ENCODE measurements at regions not wholly inside any gene's neighbourhood (a gene's known extent, or its start where the extent isn't known, plus 50 kb on each side); places are given as distances from the start of the nearest gene placed in this dataset.

DNA sequence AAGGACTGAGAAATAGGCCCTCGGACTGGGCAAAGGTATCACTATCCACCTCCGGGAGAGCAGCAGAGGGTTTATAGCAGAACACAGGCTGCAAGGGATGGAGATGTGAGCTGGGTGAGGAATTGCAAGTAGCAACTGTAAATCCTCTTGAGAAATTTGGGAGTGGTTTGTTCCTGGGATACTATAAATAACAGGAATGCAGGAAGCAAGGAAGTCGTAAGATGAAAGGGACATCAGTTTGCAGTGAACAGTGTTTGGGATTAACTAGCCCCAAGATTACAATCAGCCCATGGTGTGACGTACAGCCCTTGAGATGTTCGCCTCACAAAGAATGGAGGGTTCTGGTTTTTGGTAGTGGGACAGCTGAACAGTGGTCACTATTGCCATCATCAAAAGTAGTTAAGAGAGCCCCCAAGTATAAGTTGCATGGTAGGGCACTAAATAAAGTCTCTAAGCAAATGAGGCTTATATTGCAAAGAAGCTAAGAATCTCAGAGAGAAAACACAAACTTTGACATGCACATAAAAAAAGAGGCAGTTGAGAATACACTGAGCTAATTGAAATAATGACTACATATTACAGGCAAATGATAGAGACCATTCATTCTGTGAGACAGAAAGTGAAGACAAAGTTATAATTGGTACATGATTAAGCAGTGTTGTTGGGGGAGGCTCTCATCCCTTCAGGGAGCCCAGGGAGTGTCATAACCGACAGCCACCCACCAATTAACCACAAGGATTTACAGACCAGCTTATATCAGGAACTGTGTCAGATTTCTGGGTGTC is 362.5 kb upstream of the ACVR2A start:
- TF ChIP-seq, protein P1, sequence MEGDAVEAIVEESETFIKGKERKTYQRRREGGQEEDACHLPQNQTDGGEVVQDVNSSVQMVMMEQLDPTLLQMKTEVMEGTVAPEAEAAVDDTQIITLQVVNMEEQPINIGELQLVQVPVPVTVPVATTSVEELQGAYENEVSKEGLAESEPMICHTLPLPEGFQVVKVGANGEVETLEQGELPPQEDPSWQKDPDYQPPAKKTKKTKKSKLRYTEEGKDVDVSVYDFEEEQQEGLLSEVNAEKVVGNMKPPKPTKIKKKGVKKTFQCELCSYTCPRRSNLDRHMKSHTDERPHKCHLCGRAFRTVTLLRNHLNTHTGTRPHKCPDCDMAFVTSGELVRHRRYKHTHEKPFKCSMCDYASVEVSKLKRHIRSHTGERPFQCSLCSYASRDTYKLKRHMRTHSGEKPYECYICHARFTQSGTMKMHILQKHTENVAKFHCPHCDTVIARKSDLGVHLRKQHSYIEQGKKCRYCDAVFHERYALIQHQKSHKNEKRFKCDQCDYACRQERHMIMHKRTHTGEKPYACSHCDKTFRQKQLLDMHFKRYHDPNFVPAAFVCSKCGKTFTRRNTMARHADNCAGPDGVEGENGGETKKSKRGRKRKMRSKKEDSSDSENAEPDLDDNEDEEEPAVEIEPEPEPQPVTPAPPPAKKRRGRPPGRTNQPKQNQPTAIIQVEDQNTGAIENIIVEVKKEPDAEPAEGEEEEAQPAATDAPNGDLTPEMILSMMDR (IDR thresholded peaks at IDR 0.05): no peak
- TF ChIP-seq POLR2A (IDR thresholded peaks at IDR 0.05): no peak

All from testis (tissue), 2 donors.